ENCODE measurements at regions not wholly inside any gene's neighbourhood (a gene's known extent, or its start where the extent isn't known, plus 50 kb on each side); places are given as distances from the start of the nearest gene placed in this dataset.

DNA sequence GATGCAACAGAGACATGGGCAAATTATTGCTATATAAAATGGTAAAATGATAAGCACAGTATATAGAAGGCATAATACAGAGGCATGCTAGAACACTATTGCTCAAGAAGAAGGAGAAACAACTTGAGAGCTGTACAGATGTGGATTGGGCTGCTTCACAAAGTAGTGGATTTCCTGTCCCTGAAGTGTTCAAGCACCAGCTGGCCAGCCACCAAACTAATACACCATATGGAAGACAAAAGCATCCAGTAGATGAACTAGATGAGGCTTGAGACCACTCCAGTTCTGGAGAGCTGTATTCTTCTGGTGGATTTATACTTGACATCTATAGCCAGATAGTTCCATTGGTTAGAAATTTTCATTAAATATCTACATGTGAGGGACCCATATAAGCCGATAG, 134.1 kb upstream of the GNAO1 start:
- ATAC-seq (ENCODE audit: insufficient number of reproducible peaks, low FRiP score, low read depth): no peak
- H3K27me3 ChIP-seq (replicated peaks; ENCODE audit: insufficient read depth): no peaks in the 10 kb centered on the region
- TF ChIP-seq, protein P1, sequence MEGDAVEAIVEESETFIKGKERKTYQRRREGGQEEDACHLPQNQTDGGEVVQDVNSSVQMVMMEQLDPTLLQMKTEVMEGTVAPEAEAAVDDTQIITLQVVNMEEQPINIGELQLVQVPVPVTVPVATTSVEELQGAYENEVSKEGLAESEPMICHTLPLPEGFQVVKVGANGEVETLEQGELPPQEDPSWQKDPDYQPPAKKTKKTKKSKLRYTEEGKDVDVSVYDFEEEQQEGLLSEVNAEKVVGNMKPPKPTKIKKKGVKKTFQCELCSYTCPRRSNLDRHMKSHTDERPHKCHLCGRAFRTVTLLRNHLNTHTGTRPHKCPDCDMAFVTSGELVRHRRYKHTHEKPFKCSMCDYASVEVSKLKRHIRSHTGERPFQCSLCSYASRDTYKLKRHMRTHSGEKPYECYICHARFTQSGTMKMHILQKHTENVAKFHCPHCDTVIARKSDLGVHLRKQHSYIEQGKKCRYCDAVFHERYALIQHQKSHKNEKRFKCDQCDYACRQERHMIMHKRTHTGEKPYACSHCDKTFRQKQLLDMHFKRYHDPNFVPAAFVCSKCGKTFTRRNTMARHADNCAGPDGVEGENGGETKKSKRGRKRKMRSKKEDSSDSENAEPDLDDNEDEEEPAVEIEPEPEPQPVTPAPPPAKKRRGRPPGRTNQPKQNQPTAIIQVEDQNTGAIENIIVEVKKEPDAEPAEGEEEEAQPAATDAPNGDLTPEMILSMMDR (IDR thresholded peaks at IDR 0.05): no peak

DNA sequence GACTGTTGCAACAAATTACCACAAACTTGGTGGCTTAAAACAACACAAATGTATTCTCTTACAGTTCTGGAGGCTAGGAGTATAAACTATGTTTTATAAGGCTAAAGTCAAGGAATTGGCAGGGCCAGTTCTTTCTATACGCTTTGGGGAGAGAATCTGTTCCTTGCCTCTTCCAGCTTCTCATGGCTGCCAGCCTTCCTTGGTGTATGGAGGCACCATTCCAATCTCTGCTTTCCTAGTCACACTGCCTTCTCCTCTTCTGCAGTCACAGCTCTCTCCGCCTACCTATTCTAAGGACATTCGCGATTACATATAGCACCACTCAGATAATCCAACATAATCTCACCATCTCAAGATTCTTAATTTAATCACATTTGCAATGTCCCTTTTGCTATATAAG, 140.4 kb upstream of the GNAO1 start:
- Histone ChIP-seq H3K4me3 (no peak overlapping the region), H3K36me3 (no peaks in the 10 kb centered on the region), H3K27ac (no peak overlapping the region), H3K9me3 (no peaks in the 10 kb centered on the region), H3K4me1 (ENCODE audit: control insufficient read depth in 1 of 2, low read depth in 2 of 2) (no peaks in the 10 kb centered on the region), H3K27me3 (replicated peaks; ENCODE audit: insufficient read depth) (no peaks in the 10 kb centered on the region)
- DNase-seq (ENCODE audit: low spot score) (no peak), ATAC-seq (ENCODE audit: insufficient number of reproducible peaks, low FRiP score, low read depth) (no peak)
- TF ChIP-seq, protein P1 (IDR thresholded peaks at IDR 0.05): no peak

More for the DNA sequence above, 134.1 kb upstream of the GNAO1 start:
- H3K4me3 ChIP-seq: no peak overlapping the region
- no peak for DNase-seq (ENCODE audit: low spot score)
- H3K36me3 ChIP-seq: no peaks in the 10 kb centered on the region
- H3K27ac ChIP-seq: no peak overlapping the region
- no peaks in the 10 kb centered on the region for H3K9me3 ChIP-seq
- no peaks in the 10 kb centered on the region for H3K4me1 ChIP-seq (ENCODE audit: control insufficient read depth in 1 of 2, low read depth in 2 of 2)

DNA sequence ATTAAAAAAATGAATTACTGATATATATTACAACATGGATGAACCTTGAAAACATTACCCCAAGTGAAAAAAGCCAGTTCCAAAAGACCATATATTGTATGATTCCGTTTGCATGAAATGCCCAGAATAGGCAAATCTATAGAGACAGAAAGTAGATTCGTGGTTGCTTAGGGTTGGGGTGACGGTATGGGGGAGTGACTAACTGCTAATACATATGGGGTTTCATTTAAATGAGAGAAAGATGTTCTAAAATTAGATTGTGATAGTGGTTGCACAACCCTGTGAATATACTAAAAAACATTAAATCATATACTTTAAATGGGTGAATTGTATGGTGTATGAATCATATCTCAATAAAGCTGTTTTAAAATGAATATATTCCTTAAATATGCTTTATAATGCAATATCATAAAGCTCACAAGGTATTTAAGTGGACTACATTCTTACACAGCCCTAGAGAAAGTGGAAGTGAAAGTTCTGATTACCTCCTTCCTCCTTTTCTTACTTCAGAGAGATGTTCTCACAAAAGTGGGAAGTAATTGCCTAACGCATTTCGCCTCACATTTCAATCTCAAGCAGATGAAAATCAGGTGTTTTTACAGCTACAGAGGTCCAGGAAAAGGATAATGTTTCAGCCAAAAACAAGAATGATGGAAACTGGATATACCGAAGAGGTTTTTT, 142.7 kb upstream of the GNAO1 start:
- Histone ChIP-seq H3K27ac (no peak overlapping the region), H3K27me3 (replicated peaks; ENCODE audit: insufficient read depth) (no peaks in the 10 kb centered on the region), H3K9me3 (no peaks in the 10 kb centered on the region), H3K4me3 (no peak overlapping the region), H3K36me3 (no peaks in the 10 kb centered on the region), H3K4me1 (ENCODE audit: control insufficient read depth in 1 of 2, low read depth in 2 of 2) (no peaks in the 10 kb centered on the region)
- ATAC-seq (ENCODE audit: insufficient number of reproducible peaks, low FRiP score, low read depth) (no peak), DNase-seq (ENCODE audit: low spot score) (no peak)
- TF ChIP-seq, protein P1 (IDR thresholded peaks at IDR 0.05): no peak

DNA sequence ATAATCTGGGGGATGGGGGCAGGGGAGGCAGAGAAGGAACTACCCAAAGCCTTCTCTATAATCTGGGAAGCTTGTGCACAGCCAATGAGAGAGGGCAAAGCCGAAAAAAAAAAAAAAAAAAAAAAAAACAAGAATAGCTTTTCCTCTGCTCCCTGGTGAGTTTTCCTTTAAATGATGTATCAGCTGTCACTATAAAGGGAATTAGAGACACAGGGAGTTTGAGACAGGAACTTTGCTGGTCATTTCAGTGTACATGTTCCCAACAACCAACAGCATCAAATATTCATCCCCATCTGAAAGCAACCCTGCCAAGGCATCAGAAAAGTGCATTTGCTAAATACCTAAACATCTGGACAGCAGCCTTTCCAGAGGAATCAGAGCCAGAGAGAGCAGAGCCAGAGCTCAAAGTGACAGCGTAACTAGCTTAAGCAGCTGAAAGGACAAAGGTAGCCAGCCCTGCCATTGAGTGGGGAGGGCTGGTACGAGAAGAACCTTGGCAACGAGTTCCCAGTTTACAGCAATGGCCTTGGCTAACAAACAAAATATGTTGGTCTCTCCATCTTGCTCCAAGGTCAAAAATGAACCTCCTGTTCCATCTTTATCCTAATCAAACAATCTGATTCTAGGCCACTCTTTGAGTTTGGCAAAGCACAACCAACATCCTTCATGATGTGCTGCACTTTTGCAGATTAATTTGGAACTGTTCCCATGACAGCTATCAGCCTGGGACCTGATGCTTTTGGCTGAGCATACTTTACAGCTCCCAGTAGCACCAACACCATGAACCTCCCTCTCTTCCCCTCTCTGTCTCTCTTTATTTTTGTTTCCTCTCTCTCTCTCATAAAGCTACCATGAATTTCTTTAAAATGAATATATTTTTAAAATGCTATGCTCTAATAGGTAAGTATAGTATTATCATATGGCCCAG, 143.7 kb upstream of the GNAO1 start:
- no peak overlapping the region for H3K27ac ChIP-seq
- H3K36me3 ChIP-seq: no peaks in the 10 kb centered on the region
- TF ChIP-seq, protein P1 (IDR thresholded peaks at IDR 0.05): no peak
- H3K9me3 ChIP-seq: no peaks in the 10 kb centered on the region
- ATAC-seq (ENCODE audit: insufficient number of reproducible peaks, low FRiP score, low read depth) (no peak), DNase-seq (ENCODE audit: low spot score) (no peak)
- H3K4me3 ChIP-seq: no peak overlapping the region
- no peaks in the 10 kb centered on the region for H3K4me1 ChIP-seq (ENCODE audit: control insufficient read depth in 1 of 2, low read depth in 2 of 2)
- no peaks in the 10 kb centered on the region for H3K27me3 ChIP-seq (replicated peaks; ENCODE audit: insufficient read depth)

DNA sequence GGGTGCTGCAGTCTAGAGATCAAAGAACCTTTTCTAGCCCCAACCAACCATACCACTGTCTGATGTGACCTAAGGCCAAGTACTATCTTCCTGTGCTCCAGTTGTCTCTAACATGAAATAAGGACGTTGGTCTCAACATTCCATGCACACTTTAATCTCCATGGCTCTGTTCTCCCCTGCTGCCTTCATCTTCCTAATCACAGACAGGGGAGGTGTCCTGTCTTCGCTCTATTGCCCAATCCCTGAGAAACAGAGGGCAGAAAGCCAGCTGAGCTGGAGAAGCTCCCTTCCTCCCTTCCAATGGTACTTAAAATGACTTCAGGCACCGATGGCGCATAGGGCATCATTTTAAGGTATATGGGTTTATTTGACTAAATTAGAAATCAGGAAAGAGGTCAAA, 148.9 kb upstream of the GNAO1 start:
- no peaks in the 10 kb centered on the region for H3K9me3 ChIP-seq
- H3K4me3 ChIP-seq: no peak overlapping the region
- no peak for ATAC-seq (ENCODE audit: insufficient number of reproducible peaks, low FRiP score, low read depth)
- no peaks in the 10 kb centered on the region for H3K4me1 ChIP-seq (ENCODE audit: control insufficient read depth in 1 of 2, low read depth in 2 of 2)
- H3K27me3 ChIP-seq (replicated peaks; ENCODE audit: insufficient read depth): no peaks in the 10 kb centered on the region
- no peak overlapping the region for H3K27ac ChIP-seq
- TF ChIP-seq, protein P1 (IDR thresholded peaks at IDR 0.05): no peak
- DNase-seq (ENCODE audit: low spot score): no peak
- H3K36me3 ChIP-seq: no peaks in the 10 kb centered on the region
